NB4 (cell line): ENCODE measurements at regions not wholly inside any gene's neighbourhood (a gene's known extent, or its start where the extent isn't known, plus 50 kb on each side); places are given as distances from the start of the nearest gene placed in this dataset.

ENCODE experiments used
- DNase-seq: peaks from one replicate; pipeline ENCODE4 v3.0.0; 2010; ENCODE audit warnings: low read depth
- H3K4me3 ChIP-seq: one replicate; pipeline ENCODE4 v1.5.1; 2011; ENCODE audit warnings: mild to moderate bottlenecking, low read depth, low read length, moderate library complexity
- MYC ChIP-seq: IDR thresholded peaks from 2 replicates; pipeline ENCODE4 v1.6.1; 2011; ENCODE audit warnings: low read depth, low read length
- POLR2A ChIP-seq: IDR thresholded peaks from 2 replicates; pipeline ENCODE4 v1.6.1; 2011; ENCODE audit warnings: mild to moderate bottlenecking; ENCODE audit not compliant: insufficient read length; ENCODE audit errors: extremely low read depth
- TF ChIP-seq, protein P1 (sequence below): IDR thresholded peaks from 2 replicates; pipeline ENCODE4 v1.6.1; 2011; ENCODE audit warnings: low read depth, low read length
- TF ChIP-seq, protein P2 (sequence below): IDR thresholded peaks from one replicate; pipeline ENCODE4 v1.5.1; 2012; ENCODE audit warnings: low read depth, low read length

DNA sequence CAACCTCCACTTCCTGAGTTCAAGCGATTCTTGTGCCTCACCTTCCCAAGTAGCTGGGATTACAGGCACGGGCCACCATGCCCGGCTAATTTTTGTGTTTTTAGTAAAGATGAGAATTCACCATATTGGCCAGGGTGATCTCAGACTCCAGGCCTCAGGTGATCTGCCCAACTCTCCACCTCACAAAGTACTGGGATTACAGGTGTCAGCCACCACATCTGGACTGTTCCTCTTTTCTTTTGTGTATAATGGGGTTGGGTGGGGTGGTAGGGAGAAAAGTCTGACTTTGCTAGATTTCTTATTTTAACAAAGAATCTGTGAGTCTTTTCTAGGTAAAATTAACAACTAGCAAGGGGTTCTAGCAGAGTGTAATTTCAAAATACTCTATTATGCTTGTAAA, 92.7 kb upstream of the AMN1 start:
- H3K4me3 ChIP-seq, result no peak overlapping the region
- DNase-seq, result no peak
- TF ChIP-seq MYC (no peak), POLR2A (no peak)
- TF ChIP-seq, protein P1, sequence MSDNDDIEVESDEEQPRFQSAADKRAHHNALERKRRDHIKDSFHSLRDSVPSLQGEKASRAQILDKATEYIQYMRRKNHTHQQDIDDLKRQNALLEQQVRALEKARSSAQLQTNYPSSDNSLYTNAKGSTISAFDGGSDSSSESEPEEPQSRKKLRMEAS, result no peak
- TF ChIP-seq, protein P2, sequence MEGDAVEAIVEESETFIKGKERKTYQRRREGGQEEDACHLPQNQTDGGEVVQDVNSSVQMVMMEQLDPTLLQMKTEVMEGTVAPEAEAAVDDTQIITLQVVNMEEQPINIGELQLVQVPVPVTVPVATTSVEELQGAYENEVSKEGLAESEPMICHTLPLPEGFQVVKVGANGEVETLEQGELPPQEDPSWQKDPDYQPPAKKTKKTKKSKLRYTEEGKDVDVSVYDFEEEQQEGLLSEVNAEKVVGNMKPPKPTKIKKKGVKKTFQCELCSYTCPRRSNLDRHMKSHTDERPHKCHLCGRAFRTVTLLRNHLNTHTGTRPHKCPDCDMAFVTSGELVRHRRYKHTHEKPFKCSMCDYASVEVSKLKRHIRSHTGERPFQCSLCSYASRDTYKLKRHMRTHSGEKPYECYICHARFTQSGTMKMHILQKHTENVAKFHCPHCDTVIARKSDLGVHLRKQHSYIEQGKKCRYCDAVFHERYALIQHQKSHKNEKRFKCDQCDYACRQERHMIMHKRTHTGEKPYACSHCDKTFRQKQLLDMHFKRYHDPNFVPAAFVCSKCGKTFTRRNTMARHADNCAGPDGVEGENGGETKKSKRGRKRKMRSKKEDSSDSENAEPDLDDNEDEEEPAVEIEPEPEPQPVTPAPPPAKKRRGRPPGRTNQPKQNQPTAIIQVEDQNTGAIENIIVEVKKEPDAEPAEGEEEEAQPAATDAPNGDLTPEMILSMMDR, result no peak

DNA sequence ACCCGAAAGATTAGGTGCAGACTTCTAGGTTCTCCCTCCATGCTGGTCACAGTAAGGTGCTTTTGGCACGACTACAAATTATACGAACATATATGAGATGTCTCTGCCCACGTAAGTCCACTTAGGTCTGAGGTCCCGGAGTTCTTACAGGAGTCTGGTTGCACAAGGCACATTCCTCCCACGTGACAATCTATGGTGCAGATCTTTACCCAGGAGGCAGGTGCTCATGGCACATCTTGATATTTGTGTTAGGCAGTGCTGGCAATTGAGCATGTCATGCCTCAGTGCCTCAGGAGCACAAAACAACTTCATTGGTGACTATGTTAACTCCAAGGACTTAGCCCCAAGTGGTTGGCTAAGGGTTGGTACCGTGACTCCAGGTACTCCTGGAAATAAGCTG, 92.0 kb upstream of the AMN1 start:
- TF ChIP-seq, protein P1, result no peak
- TF ChIP-seq MYC (no peak), POLR2A (no peak)
- TF ChIP-seq, protein P2, result no peak
- H3K4me3 ChIP-seq, result no peak overlapping the region
- DNase-seq, result no peak

DNA sequence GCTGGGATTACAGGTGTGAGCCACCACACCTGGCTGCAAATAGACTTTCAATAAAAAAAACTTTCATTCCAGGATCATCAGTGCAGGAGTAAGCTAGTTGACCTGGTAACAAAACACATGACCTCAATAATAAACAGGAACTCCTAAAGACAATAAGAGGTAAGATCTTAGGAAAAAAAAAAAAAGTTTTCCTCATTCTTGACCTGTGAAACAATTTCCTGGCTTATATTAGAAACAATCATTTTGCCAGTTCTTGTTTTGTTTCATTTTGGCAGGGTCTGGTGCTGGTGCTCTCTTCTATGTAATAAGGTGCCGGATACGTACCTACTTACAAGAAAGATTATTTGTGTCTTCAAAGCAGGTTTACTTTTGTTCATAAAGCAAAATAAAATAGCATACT, 90.6 kb upstream of the AMN1 start:
- H3K4me3 ChIP-seq, result no peak overlapping the region
- TF ChIP-seq, protein P2, result no peak
- no peak for TF ChIP-seq MYC
- DNase-seq, result no peak

DNA sequence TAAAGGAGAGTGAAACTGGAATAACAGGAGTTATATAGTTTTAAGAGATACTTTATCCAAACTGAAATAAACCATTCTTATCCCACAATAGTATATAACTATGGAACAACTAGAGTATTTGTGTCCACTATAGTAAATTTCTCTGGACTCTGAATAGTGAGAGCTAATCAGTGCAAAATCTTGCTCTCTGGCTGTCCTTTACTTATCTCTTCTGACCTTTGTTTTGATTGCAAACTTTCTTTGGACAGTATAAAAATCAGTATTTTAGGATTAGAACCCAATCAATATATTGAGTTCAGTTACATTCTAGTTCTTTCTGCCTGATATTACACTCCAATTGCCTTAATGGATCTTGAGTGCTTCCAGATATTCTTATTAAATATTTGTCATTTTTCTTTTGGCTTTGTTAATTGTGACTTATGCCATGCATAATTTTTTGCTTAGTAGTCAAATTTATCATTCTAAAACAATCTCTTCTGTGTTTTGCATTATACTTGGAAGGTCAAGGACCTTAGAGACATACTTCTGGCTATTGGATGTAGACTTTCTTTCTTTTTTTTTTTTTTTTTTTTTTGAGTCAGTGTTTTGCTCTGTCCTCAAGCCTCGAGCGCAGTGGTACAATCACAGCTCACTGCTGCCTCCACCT, 89.9 kb upstream of the AMN1 start:
- TF ChIP-seq POLR2A (no peak), MYC (no peak)
- TF ChIP-seq, protein P1, result no peak
- TF ChIP-seq, protein P2, result no peak
- H3K4me3 ChIP-seq, result no peak overlapping the region
- DNase-seq, result no peak

DNA sequence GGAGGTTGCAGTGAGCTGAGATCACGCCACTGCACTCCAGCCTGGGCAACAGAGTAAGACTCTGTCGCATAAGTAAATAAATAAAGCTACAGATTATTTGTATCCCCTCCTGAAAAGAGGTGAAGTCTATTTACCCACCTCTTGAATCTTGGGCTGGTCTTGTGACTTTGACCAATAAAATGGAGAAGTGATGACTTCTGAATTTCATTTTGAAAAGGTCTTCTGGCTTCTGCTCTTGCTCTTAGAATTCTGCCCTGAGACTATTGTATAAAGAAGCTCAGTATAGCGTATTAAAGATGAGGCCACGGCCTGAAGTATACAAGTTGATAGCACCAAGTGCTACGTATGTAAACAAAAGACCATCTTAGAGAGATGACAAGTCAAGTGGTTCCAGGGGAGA, 88.3 kb upstream of the AMN1 start:
- DNase-seq, result no peak
- no peak overlapping the region for H3K4me3 ChIP-seq
- TF ChIP-seq, protein P1, result no peak
- TF ChIP-seq POLR2A, result no peak
- no peak for TF ChIP-seq MYC
- TF ChIP-seq, protein P2, result no peak

DNA sequence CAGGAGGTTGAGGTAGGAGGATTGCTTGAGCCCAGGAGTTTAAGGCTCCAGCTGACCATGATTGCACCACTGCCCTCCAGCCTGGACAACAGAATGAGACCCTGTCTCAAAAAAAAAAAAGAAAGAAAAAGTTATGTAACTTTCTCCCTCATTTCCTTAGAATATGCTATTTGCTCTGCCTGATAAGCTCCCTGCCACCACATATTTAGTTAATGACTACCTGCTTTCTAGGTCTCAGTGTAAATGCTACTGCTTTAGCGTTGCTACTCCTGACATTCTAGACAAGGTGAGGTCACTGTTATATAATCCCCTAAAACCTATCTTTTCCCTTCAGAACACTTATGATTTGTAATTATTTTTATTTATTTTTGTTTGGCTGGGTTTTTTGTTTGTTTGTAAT, 86.3 kb upstream of the AMN1 start:
- DNase-seq, result no peak

More for the DNA sequence above, 86.3 kb upstream of the AMN1 start:
- no peak overlapping the region for H3K4me3 ChIP-seq
- TF ChIP-seq, protein P2, result no peak
- TF ChIP-seq MYC (no peak), POLR2A (no peak)
- TF ChIP-seq, protein P1, result no peak
